ENCODE measurements at regions not wholly inside any gene's neighbourhood (a gene's known extent, or its start where the extent isn't known, plus 50 kb on each side); places are given as distances from the start of the nearest gene placed in this dataset.

- Histone ChIP-seq H3K9me3 (ENCODE audit: low read depth, low read length, poor library complexity, severe bottlenecking) (no peaks in the 10 kb centered on the region), H3K36me3 (ENCODE audit: insufficient read depth, low read length, poor library complexity, severe bottlenecking) (no peaks in the 10 kb centered on the region), H3K27ac (ENCODE audit: low read depth, low read length, poor library complexity, severe bottlenecking) (no peak overlapping the region), H3K27me3 (replicated peaks; ENCODE audit: insufficient read depth, low read depth, low read length, poor library complexity) (no peaks in the 10 kb centered on the region), H3K4me3 (ENCODE audit: low read depth, low read length, poor library complexity, severe bottlenecking) (no peak overlapping the region), H3K4me1 (ENCODE audit: insufficient read depth, low read length, poor library complexity, severe bottlenecking) (no peaks in the 10 kb centered on the region)
- no TSS peak for BruUV-seq (replicated peaks)
- POLR2A ChIA-PET (ENCODE audit: low non-redundant PET): no interaction called here
- no peak for DNase-seq (ENCODE audit: low spot score)
- intact Hi-C loops (cut with micrococcal nuclease; ENCODE audit: unreplicated experiment): no loop called here
- no peak for TF ChIP-seq EZH2 (IDR thresholded peaks at IDR 0.05; ENCODE audit: borderline replicate concordance, low read depth, low read length, poor library complexity, severe bottlenecking)
- TF ChIP-seq CTCF (conservative IDR thresholded peaks at IDR 0.05; ENCODE audit: low read depth, low read length): no peak
- CTCF ChIA-PET: no interaction called here
Measured at GRCh38 chr2:19783935-19784334, 117.8 kb downstream of the TTC32 start.

DNA sequence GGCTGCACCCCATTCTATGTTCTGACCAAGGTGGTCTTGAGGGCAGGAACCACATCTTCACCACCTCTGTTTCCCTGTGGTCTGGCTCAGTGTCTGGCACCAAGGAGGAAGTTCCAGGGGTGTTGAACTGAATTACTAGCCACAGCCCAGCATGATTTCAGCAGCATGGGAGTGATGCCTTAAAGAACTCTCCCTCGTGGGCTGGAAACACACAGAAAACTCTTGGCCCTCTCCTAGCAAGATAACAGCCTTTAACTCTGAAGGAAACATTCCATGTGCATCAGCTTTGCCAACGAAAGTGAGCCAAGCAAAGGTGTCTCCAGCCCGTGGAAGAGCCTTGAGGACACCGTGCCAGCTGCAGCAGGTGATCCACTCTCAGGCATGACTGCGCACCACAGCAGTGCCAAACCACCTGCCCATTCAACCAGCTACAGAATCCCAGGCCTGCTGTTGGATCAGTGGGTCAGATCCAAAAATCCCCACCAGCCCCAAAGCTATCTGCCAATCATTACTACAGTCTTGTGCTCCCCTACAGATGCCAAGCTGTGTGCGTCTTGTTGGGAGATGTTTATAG is 124.8 kb downstream of the TTC32 start:
- Histone ChIP-seq H3K4me3 (ENCODE audit: low read depth, low read length, poor library complexity, severe bottlenecking) (no peak overlapping the region), H3K36me3 (ENCODE audit: insufficient read depth, low read length, poor library complexity, severe bottlenecking) (no peaks in the 10 kb centered on the region), H3K27ac (ENCODE audit: low read depth, low read length, poor library complexity, severe bottlenecking) (no peak overlapping the region), H3K9me3 (ENCODE audit: low read depth, low read length, poor library complexity, severe bottlenecking) (no peaks in the 10 kb centered on the region), H3K27me3 (replicated peaks; ENCODE audit: insufficient read depth, low read depth, low read length, poor library complexity) (no peaks in the 10 kb centered on the region), H3K4me1 (ENCODE audit: insufficient read depth, low read length, poor library complexity, severe bottlenecking) (no peaks in the 10 kb centered on the region)
- no TSS peak for BruUV-seq (replicated peaks)
- ChIA-PET POLR2A (ENCODE audit: low non-redundant PET) (no interaction called here), CTCF (no interaction called here)
- no peak for TF ChIP-seq EZH2 (IDR thresholded peaks at IDR 0.05; ENCODE audit: borderline replicate concordance, low read depth, low read length, poor library complexity, severe bottlenecking)
- no peak for TF ChIP-seq CTCF (conservative IDR thresholded peaks at IDR 0.05; ENCODE audit: low read depth, low read length)
- DNase-seq (ENCODE audit: low spot score): no peak
- intact Hi-C loops (cut with micrococcal nuclease; ENCODE audit: unreplicated experiment): no loop called here

GRCh38 chr2:19775838-19776237 is 125.9 kb downstream of the TTC32 start:
- intact Hi-C loops (cut with micrococcal nuclease; ENCODE audit: unreplicated experiment): no loop called here
- H3K36me3 ChIP-seq (ENCODE audit: insufficient read depth, low read length, poor library complexity, severe bottlenecking): no peaks in the 10 kb centered on the region
- TF ChIP-seq EZH2 (IDR thresholded peaks at IDR 0.05; ENCODE audit: borderline replicate concordance, low read depth, low read length, poor library complexity, severe bottlenecking) (no peak), CTCF (conservative IDR thresholded peaks at IDR 0.05; ENCODE audit: low read depth, low read length) (no peak)
- no peak overlapping the region for H3K27ac ChIP-seq (ENCODE audit: low read depth, low read length, poor library complexity, severe bottlenecking)
- no TSS peak for BruUV-seq (replicated peaks)
- no peaks in the 10 kb centered on the region for H3K27me3 ChIP-seq (replicated peaks; ENCODE audit: insufficient read depth, low read depth, low read length, poor library complexity)
- no peaks in the 10 kb centered on the region for H3K9me3 ChIP-seq (ENCODE audit: low read depth, low read length, poor library complexity, severe bottlenecking)
- H3K4me1 ChIP-seq (ENCODE audit: insufficient read depth, low read length, poor library complexity, severe bottlenecking): no peaks in the 10 kb centered on the region
- ChIA-PET CTCF (no interaction called here), POLR2A (ENCODE audit: low non-redundant PET) (no interaction called here)
- H3K4me3 ChIP-seq (ENCODE audit: low read depth, low read length, poor library complexity, severe bottlenecking): no peak overlapping the region
- DNase-seq (ENCODE audit: low spot score): no peak
